Pons (tissue), 1 donor: ENCODE measurements at regions not wholly inside any gene's neighbourhood (a gene's known extent, or its start where the extent isn't known, plus 50 kb on each side); places are given as distances from the start of the nearest gene placed in this dataset.

ENCODE experiments used
- DNase-seq: peaks from one replicate; pipeline ENCODE4 v3.0.0-alpha.2; 2016; ENCODE audit warnings: low spot score

DNA sequence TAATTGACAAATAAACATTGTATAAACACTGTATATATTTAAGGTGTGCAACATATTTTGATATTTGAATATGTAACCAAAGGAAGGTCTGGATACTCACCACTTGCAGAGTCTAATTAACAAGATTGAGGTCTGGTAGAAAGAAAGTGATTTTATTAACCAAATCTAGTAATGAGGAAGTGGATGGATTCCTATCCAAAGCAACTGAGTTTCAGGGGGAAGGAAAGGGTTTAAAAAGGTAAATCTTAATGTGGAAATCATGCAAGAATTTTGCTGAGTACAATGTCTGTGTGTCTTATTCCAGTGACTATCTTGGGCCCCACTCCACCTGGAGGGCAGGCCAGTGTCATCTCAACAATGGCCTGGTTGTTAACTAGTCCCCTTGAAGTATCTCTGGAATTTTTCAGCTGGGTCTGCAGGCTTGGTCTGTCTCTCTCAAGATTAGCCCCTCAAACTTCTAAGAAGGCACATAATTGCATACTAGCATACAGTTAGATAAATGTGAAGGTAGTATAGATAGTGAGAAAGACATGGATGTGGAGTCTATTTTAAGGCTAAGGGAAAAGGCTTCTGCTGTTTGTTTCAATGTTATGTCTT, 262.7 kb upstream of the RGS18 start:
- no peak for DNase-seq

DNA sequence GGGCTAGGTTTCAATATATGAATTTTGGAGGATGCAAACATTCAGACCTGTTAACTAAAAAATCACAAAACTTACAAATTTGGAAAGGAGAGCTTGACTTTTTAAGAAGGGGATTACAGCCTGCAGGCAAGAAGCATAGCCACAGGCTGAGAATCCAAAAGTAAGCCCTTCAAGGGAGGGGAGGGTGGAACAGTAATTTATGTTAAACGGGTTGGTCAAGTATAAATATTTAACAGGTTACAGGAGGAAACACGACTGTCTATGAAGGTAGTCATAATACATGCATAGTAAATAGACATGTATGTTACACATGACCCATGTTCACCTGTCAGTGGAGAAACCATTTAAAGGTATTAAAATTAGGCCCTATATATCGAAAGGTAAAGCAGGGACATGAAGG, 261.1 kb upstream of the RGS18 start:
- DNase-seq: no peak

DNA sequence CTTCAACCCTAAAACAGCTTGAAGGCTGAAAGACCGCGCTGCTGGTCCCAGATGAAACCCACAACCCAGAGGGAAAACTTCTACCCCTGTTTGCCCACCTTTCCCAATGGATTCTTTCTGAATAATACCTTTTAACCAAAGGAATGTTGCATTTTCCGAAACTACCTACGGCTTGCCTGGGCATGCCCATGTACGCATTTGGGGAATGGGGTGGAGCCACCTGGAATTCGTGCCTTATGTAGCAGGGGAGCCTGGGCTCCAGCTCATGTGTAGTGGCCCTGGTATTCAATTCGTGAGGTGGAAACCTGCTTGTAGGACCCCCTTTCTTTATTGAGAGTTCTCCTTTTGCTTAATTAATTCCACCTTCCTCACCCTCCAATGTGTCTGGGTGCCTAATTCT, 256.6 kb upstream of the RGS18 start:
- no peak for DNase-seq

DNA sequence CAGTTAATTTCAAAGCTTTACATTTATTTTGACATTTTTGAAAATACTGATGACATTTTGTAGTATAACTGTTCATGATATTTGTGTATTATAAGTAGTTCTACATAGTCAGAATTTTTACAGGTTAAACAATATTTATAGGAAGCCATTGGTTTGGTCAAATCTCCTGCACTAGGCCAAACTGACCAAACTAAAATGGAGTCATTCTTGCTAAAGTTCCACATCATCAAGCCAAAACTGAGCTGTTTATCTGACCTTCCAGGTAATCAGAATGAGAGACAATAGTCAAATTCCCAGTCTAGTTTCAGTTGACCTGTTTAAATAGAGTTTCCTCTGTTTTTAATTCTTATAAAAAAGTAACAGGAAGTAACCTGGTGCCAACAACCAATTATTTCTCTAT, 253.3 kb upstream of the RGS18 start:
- no peak for DNase-seq

DNA sequence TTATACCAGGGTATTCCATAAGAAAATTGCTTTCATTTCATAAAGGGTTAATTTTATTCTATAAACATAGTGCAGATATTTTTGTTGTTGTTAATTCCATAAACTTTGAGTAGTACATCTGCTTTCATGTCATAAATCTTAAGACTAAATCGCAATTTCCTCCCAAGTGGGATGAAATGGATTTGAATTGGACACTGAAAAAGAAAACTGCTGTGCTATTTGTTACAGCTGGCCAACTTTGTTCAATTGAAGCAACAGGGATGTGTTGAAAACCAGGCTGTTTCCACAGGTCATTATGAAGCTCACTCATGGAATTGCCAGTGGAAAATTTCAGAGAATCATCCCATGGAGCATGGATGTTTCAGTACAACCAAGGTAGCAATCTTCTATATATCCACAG, 252.5 kb upstream of the RGS18 start:
- no peak for DNase-seq

DNA sequence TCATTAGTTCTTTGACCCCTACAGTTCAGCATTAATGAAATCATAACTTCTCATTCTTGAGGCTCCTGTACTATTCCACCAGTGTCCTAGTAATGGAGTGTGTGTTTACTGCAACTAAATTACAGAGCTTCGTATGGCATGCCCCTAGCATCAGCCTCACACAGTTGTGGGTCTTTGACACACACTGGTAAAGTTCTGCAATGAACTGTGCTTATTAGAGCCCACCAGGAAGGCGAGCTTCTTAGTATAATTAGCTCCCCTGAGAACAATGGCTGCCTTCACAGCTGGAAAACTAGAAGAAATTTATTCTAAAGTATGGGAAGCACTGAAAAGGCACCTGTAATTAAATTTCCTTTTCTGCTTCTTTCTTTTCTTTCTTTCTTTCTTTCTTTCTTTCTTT, 251.1 kb upstream of the RGS18 start:
- no peak for DNase-seq

DNA sequence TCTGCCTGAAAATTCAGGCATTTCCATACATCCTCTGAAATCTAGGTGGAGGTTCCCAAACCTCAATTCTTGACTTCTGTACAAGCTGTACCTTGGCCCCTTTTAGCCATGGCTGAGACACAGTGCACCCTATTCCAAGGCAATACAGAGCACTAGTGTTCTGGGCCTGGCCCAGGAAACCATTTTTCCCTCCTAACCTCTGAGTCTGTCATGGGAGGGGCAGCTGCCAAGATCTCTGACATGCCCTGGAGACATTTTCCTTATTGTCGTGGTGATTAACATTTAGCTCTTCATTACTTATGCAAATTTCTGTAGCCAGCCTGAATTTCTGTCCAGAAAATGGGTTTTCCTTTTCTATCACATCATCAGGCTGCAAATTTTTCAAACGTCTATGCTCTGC, 248.0 kb upstream of the RGS18 start:
- no peak for DNase-seq

DNA sequence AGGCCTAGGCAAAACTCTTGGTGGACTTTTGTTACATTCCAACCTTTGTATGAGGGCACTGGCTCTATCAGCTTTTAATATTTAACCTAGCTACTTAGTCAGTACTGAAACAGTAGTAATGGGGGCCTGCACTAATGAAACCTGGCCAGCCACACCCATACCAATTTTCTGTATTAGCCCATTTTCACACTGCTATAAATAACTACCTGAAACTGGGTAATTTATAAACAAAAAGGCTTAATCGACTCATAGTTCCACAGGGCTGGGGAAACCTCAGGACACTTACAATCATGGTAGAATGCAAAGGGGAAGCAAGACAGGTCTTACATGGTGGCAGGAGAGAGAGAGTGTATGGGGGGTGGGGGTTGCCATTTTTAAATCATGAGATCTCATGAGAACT, 245.7 kb upstream of the RGS18 start:
- DNase-seq: no peak

DNA sequence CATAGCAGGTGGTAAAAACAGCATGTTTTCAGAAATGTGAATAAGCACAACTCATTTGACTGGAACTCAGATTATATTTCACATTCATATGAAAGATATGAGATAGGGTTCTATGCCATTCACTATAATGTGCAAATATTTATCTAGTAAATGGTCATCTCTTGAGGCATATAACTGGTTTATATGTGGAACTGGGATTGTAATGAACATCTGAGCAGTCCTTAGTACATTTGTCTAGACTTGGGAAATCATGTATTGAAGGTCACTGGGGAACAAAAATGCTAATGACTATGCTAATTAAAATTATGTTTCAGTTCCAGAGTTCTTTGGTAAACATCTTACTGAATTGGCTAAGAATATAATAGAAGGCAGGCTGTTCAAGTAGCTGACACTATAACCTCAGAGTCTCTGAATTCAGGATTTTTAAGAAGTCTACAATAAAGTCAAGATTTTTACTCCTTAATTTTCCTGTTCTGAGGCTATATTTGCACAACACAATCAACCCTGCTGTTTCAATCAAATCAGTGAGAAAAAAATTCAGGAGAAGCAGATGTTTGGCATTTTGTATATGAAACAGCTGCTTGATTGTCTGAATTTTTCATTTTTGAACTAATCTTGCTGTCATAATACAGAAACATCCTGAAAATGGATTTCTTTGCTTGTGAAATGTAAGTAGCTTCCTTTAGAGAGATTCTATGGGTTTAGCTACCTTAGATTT, 244.8 kb upstream of the RGS18 start:
- no peak for DNase-seq

DNA sequence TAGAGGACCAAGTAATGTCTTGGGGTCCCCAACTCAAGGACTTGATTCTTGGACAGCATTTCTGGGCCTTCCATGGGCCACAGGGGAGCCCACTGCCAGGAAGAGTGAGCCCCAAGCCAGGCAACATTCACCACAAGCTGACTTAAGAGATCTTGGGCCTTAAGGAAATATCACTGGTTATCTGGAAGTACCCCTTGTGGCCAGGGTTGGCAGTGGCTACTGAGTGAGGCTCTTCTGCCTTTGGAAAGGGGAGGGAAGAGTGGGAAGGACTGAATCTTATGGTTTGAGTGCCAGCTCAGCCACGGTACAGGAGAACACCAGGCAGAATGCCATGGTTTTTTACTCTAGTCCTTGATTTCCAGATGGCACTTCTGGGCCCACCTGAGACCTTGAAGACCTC, 228.9 kb upstream of the RGS18 start:
- DNase-seq: no peak

DNA sequence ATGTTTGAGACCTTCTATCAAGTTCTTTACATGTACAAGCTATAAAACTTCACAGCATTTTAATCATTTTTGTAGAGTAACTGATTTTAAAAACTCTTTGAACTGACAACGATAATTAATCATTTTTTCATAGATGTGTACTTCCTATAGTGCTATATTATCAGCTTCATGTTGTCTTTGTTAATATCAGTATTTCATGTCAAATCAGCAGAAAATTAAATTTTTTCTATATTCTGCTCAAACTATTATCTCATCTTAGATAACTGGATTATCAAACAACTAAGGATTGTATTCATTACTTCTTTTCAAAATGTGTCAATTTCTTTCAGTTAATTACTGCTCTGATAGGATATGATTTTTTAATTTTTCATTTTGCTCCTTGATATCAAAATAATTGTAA, 214.6 kb upstream of the RGS18 start:
- no peak for DNase-seq

DNA sequence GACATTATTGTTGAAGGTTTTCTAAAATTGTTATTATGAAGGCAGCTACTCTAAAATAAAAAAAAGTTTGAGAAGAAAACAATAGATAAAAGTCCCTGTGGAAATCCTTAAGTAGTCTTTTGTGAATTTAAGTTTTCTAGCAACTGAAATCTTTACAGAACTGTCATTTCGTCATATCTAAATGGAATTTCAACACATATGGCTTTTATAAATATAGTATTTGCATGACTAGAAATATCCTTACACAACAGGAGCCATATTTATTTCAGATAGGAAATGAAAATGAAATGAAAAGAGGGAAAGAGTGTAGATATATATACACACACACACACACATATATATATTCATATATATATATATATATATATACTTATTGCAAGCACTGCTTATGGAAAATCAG, 204.7 kb upstream of the RGS18 start:
- DNase-seq: no peak

DNA sequence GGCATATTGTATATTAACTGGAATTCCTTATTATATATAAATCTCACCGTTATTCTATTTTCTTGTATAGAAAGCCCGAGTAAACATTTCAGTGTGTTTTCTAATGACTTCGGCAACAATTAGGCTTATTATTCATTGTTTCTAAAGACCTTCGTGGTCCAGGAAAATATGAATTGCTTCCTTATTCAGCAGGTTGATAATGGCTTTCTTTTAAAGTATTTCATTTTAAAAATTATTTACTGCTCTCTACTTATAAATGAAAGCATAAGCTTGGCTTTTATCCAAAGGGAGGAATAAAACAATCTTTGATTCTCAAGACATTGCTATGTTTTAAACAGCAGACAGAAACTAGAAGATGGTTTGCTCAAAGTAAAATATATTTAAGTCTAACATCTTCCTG, 198.4 kb upstream of the RGS18 start:
- peak; percentile 10 for DNase-seq

DNA sequence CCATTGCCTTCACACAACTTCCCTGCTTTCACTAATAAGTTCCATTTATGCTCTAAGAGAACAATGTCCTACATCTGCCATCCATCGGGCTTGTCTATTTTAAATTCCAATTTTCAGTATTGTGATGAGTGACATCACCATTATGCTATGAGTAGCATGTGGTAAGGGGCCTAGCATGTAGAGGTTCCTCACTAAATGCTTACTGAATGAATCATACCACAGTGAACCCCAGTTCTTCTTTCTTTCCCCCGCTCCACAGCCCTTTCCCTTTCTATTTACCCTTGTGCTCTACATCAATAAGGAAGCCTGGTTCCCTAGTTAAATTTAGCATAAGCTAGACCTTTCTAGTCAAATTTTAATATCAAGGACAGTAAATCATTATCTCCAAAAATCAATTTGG, 195.0 kb upstream of the RGS18 start:
- no peak for DNase-seq

DNA sequence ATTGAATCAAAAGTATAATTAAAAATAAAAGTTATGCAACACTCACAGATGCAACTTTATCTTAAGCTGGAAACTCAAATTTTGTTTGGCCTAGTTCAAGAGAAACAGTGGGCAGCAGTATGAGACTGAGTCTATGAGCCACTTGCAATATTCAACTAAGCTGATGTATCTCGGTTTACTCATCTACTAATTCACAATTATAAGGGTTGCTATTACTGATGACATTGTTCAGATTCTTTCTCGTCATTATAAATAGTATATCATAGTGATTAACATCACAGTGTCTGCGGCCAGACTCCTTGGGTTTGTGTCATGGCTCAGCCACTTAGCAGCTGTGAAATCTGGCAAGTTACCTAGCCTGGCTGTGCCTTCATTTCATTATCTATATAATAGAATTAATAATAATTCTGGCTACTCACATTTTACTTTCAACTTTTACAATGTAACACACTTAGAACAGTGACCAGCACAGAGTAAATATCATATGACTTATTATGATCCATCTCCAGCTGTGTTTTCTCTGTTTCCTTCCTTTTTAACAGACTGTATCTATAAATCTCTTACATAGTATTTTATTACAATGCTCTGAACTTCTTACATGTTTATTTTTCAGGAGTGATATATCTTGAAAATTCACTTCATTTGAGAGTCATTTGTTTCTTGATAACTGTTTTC, 194.3 kb upstream of the RGS18 start:
- DNase-seq: no peak

DNA sequence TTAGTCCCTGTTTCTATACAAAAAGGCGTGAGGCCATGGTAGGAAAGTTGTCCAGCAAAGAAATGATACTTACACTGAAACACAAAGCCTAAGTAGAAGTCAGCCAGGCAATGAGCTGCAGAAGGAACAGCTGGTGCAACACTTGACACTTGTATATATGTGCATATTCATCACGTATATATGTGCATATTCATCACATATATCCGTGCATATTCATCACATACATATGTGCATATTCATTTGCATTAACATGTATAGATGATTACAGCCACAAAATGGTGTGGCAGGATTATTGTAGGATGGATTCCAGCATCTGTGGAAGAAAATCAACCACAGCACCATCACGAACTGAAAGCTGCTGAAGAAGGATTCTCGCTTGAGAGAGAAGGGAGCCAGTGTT, 189.0 kb upstream of the RGS18 start:
- no peak for DNase-seq

DNA sequence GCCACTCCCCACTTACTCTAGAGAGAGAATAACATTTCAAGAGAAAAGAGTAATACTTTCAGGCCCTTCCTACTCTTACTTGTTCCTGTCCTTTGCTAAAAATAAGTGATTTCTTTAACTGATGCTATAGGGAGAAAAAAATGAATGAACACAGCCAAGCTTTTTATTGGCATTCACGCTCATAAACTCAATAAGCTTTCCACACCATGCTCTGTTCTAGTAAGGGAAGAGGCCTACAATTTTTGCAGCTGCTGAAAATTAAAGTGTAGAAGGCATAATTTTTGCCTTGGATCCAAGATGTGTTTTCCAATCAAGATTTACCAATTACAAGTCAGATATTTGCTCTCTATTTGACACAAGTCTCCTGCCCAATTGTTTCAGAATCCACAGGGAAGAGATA, 188.1 kb upstream of the RGS18 start:
- DNase-seq: no peak

DNA sequence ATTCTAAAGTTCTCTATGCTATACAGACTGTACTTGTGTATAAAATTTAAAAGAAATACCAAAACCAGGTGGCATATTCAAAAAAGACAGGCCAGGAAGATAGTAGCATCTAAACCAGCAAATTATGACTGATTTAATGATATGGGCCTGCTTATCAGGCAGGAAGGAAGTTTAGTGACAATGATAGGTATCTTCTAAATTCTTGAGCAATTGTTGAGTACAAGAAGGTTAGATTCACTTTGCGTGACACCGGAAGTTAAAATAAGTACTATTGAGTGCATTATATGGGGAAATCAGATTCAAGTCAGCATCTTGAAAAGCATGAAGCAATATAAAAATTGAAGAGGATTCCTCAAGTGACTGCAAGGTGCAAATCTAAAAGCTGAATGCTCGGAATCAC, 186.8 kb upstream of the RGS18 start:
- DNase-seq: no peak

DNA sequence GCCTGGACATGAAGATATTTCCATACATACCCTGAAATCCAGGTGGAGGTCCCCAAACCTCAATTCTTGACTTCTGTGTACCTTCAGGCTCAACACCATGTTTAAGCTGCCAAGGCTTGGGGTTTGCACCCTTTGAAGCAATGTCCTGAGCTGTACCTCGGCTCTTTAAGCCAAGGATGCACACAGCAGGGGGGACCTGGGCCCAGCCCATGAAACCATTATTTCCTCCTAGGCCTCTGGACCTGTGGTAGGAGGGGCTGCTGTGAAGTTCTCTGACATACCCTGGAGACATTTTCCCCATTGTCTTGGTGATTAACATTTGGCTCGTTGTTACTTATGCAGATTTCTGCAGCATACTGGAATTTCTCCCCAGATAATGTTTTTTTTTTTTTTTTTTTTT, 184.3 kb upstream of the RGS18 start:
- DNase-seq: no peak

DNA sequence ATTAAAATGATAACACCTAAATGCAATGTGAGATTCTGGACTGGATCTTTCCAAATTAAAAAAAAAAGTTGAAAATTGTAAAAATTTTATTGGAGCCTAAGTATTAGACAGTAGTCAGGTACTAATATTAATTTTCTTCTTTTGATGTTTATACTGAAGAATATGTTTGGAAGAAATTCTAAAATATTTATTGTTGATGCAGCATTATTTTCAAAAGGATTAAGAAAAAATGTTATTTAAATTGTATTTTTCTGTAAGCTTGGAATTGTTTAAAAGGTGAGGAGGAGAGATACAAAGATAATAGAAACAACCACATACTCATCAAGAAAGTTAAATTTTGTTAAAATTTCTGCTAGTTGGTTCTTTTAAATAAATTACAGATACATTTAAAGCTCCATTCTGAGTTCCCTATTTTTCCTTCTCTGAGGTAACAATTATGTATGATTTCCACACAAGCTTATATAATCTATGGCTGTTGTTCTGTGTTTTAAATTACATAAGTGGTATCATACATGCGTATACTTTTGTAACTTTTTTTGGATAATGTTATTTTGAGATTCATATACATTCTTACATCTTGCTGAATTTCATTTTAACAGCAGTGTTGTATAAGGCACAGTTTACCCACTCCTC, 180.3 kb upstream of the RGS18 start:
- no peak for DNase-seq

DNA sequence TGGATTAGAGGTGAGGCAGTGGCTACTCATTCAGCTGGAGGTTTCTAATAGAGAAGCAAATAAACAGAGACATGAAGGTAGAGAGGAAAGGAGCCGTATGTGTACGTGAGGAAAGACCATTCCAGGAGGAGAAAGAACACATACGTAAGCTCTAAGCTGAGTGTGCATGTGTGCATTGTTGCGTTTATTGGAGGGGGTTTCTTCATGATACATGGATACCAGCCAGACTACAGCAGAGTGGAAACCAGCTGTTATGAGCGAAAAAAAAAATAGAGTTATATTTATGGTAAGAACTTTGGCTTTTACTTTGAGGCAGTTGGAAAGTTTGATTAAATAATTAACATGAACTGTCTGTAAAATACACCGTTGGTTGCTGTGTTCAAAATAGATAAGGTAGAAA, 173.4 kb upstream of the RGS18 start:
- no peak for DNase-seq

DNA sequence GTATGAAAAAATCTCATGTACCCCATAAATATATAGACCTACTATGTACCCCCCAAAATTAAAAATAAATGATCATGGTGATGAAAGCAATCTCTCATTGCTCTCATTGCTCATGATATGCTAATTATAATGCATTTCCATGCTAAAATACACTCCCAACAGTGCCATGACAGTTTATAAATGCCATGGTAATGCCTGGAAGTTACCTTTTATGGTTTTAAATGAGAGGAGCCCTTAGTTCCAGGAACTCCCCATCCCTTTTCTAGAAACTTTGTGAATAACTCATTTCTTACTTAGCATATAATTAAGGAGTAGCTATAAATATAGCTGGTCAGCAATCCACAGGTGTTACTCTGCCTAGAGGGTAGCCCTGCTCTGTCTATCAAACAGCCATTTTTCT, 166.1 kb upstream of the RGS18 start:
- no peak for DNase-seq

DNA sequence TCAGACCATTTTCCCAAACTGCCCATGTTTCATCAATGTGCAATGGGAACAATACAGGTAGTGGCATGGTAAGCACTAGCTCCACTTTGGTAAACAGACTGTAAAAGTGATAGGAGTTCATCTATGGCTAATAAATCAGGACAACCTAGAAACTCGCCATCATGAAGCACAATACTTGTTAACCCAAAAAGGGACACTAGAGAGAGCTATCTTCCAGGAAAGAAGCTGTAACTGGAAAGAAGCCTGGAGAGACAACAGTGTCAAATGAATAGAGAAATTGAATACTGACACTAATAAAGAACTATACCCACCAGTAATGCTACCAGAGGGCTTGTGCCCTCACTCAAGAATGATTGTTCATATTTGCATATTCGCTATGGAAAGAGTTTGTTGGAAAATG, 164.7 kb upstream of the RGS18 start:
- DNase-seq: peak; percentile 15
